ENCODE measurements at regions not wholly inside any gene's neighbourhood (a gene's known extent, or its start where the extent isn't known, plus 50 kb on each side); places are given as distances from the start of the nearest gene placed in this dataset.

DNA sequence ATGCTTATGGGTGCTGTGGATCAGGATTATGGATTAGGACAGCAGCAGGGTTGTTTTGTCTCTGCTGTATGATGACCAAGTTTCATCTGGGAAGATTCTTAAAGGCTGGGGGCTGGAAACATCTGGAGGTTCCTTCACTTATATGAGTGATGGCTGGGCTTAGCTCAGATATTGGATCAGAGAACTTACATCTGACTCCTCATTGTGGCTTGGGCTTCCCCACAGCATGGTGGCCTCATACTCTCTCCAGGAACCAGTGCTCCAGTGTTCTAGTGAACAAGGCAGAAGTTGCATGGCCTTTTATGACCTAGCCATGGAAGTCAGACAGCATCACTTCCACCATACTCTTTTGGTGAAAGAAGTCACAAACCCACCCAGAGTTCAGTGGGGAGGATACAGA lies 336.1 kb upstream of the TBX3 start:
- Histone ChIP-seq H3K4me1 (no peaks in the 10 kb centered on the region), H3K27ac (no peak overlapping the region), H3K36me3 (ENCODE audit: insufficient read depth in 1 of 2, low read depth in 1 of 2) (no peaks in the 10 kb centered on the region), H3K27me3 (ENCODE audit: insufficient read depth in 3 of 3, low read length in 2 of 3) (no peaks in the 10 kb centered on the region), H3K4me3 (no peak overlapping the region), H3K9me3 (peaks cover 10% of the 10 kb centered on the region)
- TF ChIP-seq, protein P1, sequence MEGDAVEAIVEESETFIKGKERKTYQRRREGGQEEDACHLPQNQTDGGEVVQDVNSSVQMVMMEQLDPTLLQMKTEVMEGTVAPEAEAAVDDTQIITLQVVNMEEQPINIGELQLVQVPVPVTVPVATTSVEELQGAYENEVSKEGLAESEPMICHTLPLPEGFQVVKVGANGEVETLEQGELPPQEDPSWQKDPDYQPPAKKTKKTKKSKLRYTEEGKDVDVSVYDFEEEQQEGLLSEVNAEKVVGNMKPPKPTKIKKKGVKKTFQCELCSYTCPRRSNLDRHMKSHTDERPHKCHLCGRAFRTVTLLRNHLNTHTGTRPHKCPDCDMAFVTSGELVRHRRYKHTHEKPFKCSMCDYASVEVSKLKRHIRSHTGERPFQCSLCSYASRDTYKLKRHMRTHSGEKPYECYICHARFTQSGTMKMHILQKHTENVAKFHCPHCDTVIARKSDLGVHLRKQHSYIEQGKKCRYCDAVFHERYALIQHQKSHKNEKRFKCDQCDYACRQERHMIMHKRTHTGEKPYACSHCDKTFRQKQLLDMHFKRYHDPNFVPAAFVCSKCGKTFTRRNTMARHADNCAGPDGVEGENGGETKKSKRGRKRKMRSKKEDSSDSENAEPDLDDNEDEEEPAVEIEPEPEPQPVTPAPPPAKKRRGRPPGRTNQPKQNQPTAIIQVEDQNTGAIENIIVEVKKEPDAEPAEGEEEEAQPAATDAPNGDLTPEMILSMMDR (IDR thresholded peaks at IDR 0.05): no peak
- intact Hi-C loops (cut with DNase I): no loop called here
- no peak for DNase-seq
- ATAC-seq: no peak

DNA sequence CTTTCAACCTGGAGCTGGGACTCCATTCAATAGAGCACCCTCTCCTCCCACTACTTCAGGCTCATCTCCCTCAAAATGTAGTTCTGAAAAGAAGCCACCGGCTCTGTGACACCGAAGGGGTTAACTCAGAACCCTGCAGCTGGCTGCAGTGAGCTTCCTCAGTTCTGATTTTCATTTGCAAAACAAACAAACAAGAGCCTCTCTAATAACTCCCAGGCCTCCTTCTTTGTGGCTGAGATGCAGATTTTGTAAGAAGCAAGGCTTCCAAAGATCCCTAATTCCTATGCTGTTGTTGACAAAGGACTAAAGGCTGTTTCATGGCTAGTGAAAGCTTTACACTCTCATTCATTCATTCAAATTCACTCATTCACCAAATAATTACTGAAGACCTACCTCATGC lies 333.4 kb upstream of the TBX3 start:
- no peaks in the 10 kb centered on the region for H3K4me1 ChIP-seq
- no peak for DNase-seq
- H3K9me3 ChIP-seq: peaks cover 10% of the 10 kb centered on the region
- no peaks in the 10 kb centered on the region for H3K36me3 ChIP-seq (ENCODE audit: insufficient read depth in 1 of 2, low read depth in 1 of 2)
- H3K4me3 ChIP-seq: no peak overlapping the region
- H3K27ac ChIP-seq: no peak overlapping the region
- ATAC-seq: no peak
- WGBS, 3 donors: 66 to 71% (median 68%) methylated on average over 2 of the region's 2 CpGs
- no peaks in the 10 kb centered on the region for H3K27me3 ChIP-seq (ENCODE audit: insufficient read depth in 3 of 3, low read length in 2 of 3)
- TF ChIP-seq, protein P1 (IDR thresholded peaks at IDR 0.05): no peak
- intact Hi-C loops (cut with DNase I): no loop called here

DNA sequence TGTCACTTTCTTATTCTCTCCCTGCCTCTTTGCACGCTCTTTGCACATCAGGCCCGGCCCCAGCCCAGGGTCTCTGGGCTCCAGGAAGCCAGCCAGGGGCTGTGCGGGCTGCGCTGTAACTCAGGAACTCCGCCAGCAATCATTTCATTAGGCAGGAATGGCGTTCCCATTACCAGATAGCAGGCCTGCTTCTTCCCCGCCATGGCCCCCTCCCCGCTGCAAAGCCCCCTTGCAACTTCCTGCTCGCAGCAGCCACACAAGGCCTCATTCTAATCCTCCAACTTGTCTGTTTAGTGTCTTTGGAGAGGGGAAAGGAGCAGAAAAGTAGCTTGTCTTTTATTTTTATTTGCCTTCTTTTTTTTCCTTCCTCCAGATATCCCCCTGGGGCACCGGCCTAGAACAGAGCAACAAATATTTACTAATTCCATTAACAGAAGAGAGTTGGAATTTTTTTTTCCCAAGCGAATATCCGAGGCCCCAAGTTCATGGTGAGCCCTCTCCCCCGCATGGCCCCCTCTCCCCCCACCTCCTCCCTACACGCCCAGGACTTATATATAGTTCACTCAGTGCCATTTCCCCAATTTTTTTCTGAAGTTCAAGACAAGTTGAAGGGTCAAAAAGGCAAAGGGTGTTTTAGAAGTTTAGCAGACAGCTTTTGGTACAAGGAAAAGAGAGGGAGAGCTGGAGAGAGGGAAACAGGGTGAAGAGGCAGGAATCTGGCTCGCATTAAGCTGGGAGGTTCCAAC lies 329.4 kb upstream of the TBX3 start:
- 53 to 60% (median 56%) methylated on average over 15 of the region's 15 CpGs for WGBS, 3 donors
- Histone ChIP-seq H3K27me3 (ENCODE audit: insufficient read depth in 3 of 3, low read length in 2 of 3) (peaks cover 0 to 2% (median 0%) of the 10 kb centered on the region in 3 donors), H3K27ac (no peak overlapping the region), H3K36me3 (ENCODE audit: insufficient read depth in 1 of 2, low read depth in 1 of 2) (no peaks in the 10 kb centered on the region), H3K9me3 (no peaks in the 10 kb centered on the region), H3K4me3 (no peak overlapping the region), H3K4me1 (no peaks in the 10 kb centered on the region)
- TF ChIP-seq, protein P1 (IDR thresholded peaks at IDR 0.05): no peak
- DNase-seq (peak in 1 of 2 donors; percentile 52), ATAC-seq (no peak)
- intact Hi-C loops (cut with DNase I): no loop called here

- intact Hi-C loops (cut with DNase I): no loop called here
Observed at GRCh38 chr12:115012861-115013235, 328.9 kb upstream of the TBX3 start.

More at GRCh38 chr12:115012861-115013235, 328.9 kb upstream of the TBX3 start:
- peaks cover 0 to 2% (median 0%) of the 10 kb centered on the region in 3 donors for H3K27me3 ChIP-seq (ENCODE audit: insufficient read depth in 3 of 3, low read length in 2 of 3)
- H3K4me3 ChIP-seq: no peak overlapping the region
- TF ChIP-seq, protein P1 (IDR thresholded peaks at IDR 0.05): no peak
- no peaks in the 10 kb centered on the region for H3K36me3 ChIP-seq (ENCODE audit: insufficient read depth in 1 of 2, low read depth in 1 of 2)
- ATAC-seq (no peak), DNase-seq (no peak)
- H3K4me1 ChIP-seq: no peaks in the 10 kb centered on the region
- H3K27ac ChIP-seq: no peak overlapping the region
- WGBS, 3 donors: 66 to 75% (median 68%) methylated on average over 11 of the region's 11 CpGs
- no peaks in the 10 kb centered on the region for H3K9me3 ChIP-seq

All from psoas muscle (tissue), 7 donors.